Activated CD8-positive, alpha-beta T cell treated with anti-CD3 and anti-CD28 coated beads, Interleukin-2, amount 10 ng/mL, durations not matched to agents 7 days and 5 days (primary cell): ENCODE measurements at regions not wholly inside any gene's neighbourhood (a gene's known extent, or its start where the extent isn't known, plus 50 kb on each side); places are given as distances from the start of the nearest gene placed in this dataset.
"Not testable (repeated sequence)": the region's sequence is repeated elsewhere in the genome, so short reads cannot be mapped to it uniquely, and the experiment has no call there.

Experiments
- ATAC-seq: fragments of 150-1000 bp; cut with Tn5 transposase; one replicate; pipeline ENCODE4 v1.10.0; 2021; ENCODE audit warnings: moderate library complexity
- CTCF ChIA-PET: fragments of 350-600 bp; sonication (Branson Sonifier 250); formaldehyde crosslinking; loops from one replicate; lab custom pipeline; 2021; ENCODE audit warnings: antibody characterized with exemption; lab: Charles Lee
- POLR2A ChIA-PET: fragments of 350-600 bp; sonication (Branson Sonifier 250); formaldehyde crosslinking; loops from one replicate; lab custom pipeline; 2021; ENCODE audit warnings: antibody characterized with exemption; lab: Charles Lee
- DNase-seq: peaks from one replicate; pipeline ENCODE4 v3.0.0-alpha.2; 2020
- H3K27ac Mint-ChIP-seq: one replicate; pipeline ENCODE4 v1.8.0; 2021; ENCODE audit warnings: mild to moderate bottlenecking, mixed read lengths
- H3K27me3 Mint-ChIP-seq: one replicate; pipeline ENCODE4 v1.8.0; 2021; ENCODE audit warnings: low read depth, mixed read lengths
- H3K36me3 Mint-ChIP-seq: one replicate; pipeline ENCODE4 v1.8.0; 2021; ENCODE audit warnings: low read depth, mixed read lengths
- H3K4me1 Mint-ChIP-seq: one replicate; pipeline ENCODE4 v1.8.0; 2021; ENCODE audit warnings: low read depth, mixed read lengths
- H3K4me3 Mint-ChIP-seq: one replicate; pipeline ENCODE4 v1.8.0; 2021; ENCODE audit warnings: mild to moderate bottlenecking, mixed read lengths
- H3K9me3 Mint-ChIP-seq: one replicate; pipeline ENCODE4 v1.8.0; 2022; ENCODE audit warnings: mixed read lengths; ENCODE audit not compliant: insufficient read depth

DNA sequence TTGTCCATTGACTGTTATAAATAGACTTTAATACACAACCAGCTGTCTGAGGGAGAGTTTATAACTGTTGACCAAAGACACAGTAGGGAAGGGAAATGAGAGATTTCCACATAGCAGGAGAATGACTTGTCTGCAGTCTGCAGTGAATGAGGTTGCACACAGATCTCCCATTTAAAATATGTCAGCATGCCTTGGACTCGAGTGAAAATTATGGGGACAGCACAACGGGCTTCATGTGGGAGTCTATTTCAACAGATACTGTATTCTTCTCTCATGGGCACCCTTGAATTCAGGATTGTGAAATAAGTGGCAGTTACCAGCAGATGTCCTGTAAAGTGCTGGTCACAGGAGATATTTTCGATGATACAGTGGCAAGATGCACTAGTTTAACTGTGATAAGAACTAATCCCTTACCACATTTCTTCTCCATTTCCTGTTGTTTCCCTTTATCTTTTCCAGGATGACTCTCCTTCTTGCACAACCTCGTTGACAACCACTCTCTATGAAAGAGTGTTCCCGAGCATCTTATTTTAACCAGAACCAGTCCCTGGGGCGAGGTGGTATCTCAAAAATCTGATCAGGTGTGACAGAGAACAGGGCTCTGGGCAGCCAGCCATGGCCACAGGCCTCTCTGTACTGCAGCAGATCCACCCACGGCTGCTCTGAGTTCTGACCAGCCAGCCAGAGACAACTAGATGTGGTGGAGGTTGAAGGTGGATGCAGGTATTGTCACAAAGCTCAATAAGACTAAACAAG is 51.5 kb upstream of the MAP3K1 start:
- no peaks in the 10 kb centered on the region for H3K36me3 Mint-ChIP-seq
- H3K27ac Mint-ChIP-seq = no peak overlapping the region
- ATAC-seq (no peak), DNase-seq (no peak)
- POLR2A ChIA-PET = interaction anchor here (0.6 kb wide), 1 partner anchor 458 kb away, joined by 3 read pairs; no protein-coding TSS in a partner anchor
- H3K27me3 Mint-ChIP-seq = peaks cover 7% of the 10 kb centered on the region
- H3K9me3 Mint-ChIP-seq = no peaks in the 10 kb centered on the region
- H3K4me3 Mint-ChIP-seq = no peak overlapping the region
- CTCF ChIA-PET = interaction anchor here (0.6 kb wide), 1 partner anchor 96 kb away, joined by 3 read pairs; no protein-coding TSS in a partner anchor
- no peaks in the 10 kb centered on the region for H3K4me1 Mint-ChIP-seq

DNA sequence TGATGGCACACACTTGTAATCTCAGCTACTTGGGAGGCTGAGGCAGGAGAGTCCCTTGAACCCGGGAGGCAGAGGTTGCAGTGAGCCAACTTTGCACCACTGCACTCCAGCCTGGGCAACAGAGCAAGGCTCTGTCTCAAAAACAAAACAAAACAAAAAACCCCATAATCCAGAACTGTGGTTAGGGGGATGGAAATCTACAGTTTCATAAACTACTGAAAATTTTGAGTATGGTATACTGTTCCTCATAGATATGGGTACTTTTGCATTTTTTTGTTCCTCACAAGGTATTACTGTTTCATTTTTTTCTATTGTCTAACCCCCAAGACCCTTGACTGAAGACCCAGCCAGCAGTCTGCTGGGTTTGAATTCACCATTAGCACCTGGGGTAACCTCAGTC is 52.2 kb upstream of the MAP3K1 start:
- Mint-ChIP-seq H3K4me3 (no peak overlapping the region), H3K27me3 (peaks cover 7% of the 10 kb centered on the region), H3K4me1 (no peaks in the 10 kb centered on the region), H3K27ac (no peak overlapping the region), H3K9me3 (no peaks in the 10 kb centered on the region), H3K36me3 (no peaks in the 10 kb centered on the region)
- CTCF ChIA-PET = interaction anchor here (0.6 kb wide), 1 partner anchor 97 kb away, joined by 3 read pairs; no protein-coding TSS in a partner anchor
- POLR2A ChIA-PET = no interaction called here
- ATAC-seq (no peak), DNase-seq (no peak)

DNA sequence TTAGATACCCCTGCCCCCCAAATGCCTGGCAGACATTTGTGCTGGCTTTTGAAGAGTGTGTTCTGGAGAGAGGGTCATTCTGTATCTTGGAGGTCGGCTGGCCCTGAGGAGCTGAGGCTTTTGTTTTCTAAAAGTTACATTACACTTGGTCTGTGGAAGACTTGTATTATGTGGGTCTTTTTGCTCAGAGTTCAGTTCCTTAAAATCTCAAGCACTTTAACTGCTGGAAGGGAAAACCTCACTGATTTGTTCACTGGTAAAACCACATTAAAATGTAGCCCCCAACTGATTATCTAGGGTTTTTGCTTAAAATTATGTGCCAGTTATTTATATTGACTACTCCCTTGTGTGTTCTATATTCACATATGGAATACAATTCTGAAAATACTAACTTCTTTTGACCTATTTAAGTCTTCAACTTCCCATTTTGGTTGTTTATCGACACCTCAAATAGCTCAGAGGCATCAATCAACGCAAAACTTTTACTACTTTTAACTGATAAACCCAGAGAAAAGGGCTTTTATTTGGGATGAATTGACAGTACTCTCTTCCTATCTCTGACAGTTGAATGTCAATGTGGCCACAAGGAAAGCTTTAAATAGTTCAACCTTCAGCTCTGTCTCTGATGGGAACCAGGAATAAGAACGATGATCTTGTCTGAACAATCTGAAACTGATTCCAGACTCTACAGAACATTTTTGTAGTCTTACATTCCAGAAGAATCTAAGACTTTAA is 54.0 kb upstream of the MAP3K1 start:
- no peak overlapping the region for H3K27ac Mint-ChIP-seq

DNA sequence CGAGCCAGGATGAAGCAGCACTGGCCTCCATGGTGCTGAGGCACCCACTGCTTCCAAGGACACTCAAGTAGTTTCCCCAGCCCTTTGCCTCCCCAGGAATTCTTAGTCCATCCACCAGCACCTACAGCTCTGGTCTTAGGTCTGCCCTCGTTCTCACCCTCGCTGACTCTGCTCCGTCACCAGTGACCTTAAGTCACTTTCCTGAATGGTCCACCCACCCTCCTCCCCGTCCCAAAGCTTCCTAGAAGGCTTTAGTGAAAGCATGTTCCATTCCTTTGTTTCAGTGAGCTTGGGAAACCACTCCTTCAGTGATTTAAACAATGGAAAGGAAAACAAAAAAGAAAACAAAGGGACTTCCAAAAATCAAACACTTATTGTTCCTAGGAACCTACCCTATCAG is 54.6 kb upstream of the MAP3K1 start:
- ChIA-PET POLR2A (no interaction called here), CTCF (no interaction called here)
- DNase-seq = no peak

More for the DNA sequence above, 54.0 kb upstream of the MAP3K1 start:
- DNase-seq = no peak
- ChIA-PET CTCF (no interaction called here), POLR2A (no interaction called here)
- no peaks in the 10 kb centered on the region for H3K9me3 Mint-ChIP-seq
- no peak for ATAC-seq
- H3K27me3 Mint-ChIP-seq = peaks cover 7% of the 10 kb centered on the region
- no peak overlapping the region for H3K4me3 Mint-ChIP-seq
- H3K4me1 Mint-ChIP-seq = no peaks in the 10 kb centered on the region
- H3K36me3 Mint-ChIP-seq = no peaks in the 10 kb centered on the region

DNA sequence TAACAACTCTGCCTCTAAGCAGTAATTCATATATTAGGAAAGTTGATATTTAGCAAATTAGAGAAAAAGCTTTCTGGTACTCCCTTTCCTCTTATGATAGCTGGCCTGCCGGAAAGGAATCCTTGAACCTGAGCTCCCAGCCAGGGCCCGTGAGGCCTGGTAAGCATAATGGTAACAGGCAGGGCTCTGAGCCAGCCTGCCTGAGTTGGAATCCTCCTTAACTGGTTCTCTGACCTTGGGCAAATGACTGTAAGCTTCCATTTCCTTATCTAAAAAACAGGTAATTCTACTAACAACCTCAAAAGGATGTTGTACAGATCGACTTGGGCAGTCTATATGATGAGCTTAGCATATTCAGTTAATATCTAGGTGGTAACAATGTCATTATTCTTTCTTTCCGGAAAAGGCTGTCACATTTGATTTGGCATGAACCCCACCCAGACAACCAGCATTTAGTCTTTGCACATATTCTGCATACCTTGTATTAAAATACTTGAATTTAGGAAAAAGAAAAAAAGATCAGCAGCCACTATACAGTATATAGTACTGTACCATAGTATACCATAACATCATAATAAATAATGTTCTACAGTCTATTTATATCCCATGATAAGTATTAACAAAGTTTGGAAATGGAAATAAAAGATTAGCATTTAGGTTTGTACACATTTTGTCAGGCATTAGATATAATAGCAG is 55.7 kb upstream of the MAP3K1 start:
- POLR2A ChIA-PET = no interaction called here
- no peak for ATAC-seq
- Mint-ChIP-seq H3K9me3 (no peaks in the 10 kb centered on the region), H3K36me3 (no peaks in the 10 kb centered on the region), H3K27me3 (peaks cover 7% of the 10 kb centered on the region), H3K27ac (no peak overlapping the region), H3K4me1 (no peaks in the 10 kb centered on the region), H3K4me3 (no peak overlapping the region)
- CTCF ChIA-PET = interaction anchor here (0.5 kb wide), 1 partner anchor 81 kb away, joined by 3 read pairs; no protein-coding TSS in a partner anchor
- no peak for DNase-seq

More for the DNA sequence above, 54.6 kb upstream of the MAP3K1 start:
- no peak overlapping the region for H3K4me3 Mint-ChIP-seq
- ATAC-seq = no peak
- no peaks in the 10 kb centered on the region for H3K4me1 Mint-ChIP-seq
- no peak overlapping the region for H3K27ac Mint-ChIP-seq
- H3K36me3 Mint-ChIP-seq = no peaks in the 10 kb centered on the region
- peaks cover 7% of the 10 kb centered on the region for H3K27me3 Mint-ChIP-seq
- no peaks in the 10 kb centered on the region for H3K9me3 Mint-ChIP-seq

DNA sequence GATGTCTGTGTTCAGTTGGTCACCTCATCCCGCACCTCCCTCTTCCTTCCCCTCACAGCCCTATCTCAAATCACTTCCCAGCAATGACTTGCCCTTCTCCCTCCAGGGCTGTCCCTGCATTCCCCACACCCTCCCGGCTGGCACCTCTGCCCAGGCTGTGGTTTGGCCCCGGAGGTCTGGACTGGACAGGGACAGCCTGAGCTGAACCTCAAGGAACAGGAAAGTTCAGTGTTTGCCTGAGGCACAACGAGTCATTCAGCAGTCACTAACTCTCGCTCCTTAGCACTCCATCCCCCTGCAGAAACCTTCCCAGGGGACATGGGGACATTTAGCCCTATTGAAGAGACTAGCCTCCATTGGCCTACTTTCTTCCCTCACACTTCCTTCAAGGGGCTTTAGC is 58.3 kb upstream of the MAP3K1 start:
- POLR2A ChIA-PET = no interaction called here
- ATAC-seq = no peak
- H3K9me3 Mint-ChIP-seq = no peaks in the 10 kb centered on the region
- no peak for DNase-seq
- H3K4me1 Mint-ChIP-seq = no peaks in the 10 kb centered on the region
- CTCF ChIA-PET = no interaction called here
- H3K36me3 Mint-ChIP-seq = no peaks in the 10 kb centered on the region
- H3K27ac Mint-ChIP-seq = no peak overlapping the region
- H3K4me3 Mint-ChIP-seq = no peak overlapping the region
- peaks cover 7% of the 10 kb centered on the region for H3K27me3 Mint-ChIP-seq

DNA sequence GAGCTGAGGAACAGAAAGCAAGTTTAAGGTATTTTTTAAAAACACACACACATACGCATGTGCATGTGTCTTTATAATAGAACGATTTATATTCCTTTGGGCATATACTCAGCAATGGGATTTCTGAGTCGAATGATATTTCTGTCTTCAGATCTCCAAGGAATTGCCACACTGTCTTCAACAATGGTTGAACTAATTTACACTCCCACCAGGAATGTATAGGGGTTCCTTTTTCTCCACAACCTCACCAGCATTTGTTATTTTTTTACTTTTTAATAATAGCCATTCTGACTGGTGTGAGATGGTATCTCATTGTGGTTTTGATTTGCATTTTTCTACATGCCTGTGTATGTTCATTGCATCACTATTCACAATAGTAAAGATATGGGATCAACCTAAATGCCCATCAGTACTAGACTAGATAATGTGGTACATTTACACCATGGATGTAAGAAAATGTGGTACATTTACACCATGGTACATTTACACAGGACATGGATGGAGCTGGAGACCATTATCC is 60.3 kb upstream of the MAP3K1 start:
- H3K4me1 Mint-ChIP-seq = no peaks in the 10 kb centered on the region
- no peaks in the 10 kb centered on the region for H3K36me3 Mint-ChIP-seq
- no peak overlapping the region for H3K27ac Mint-ChIP-seq
- DNase-seq (no peak), ATAC-seq (no peak)
- CTCF ChIA-PET = no interaction called here
- no peak overlapping the region for H3K4me3 Mint-ChIP-seq
- POLR2A ChIA-PET = no interaction called here
- H3K9me3 Mint-ChIP-seq = no peaks in the 10 kb centered on the region
- H3K27me3 Mint-ChIP-seq = no peaks in the 10 kb centered on the region

DNA sequence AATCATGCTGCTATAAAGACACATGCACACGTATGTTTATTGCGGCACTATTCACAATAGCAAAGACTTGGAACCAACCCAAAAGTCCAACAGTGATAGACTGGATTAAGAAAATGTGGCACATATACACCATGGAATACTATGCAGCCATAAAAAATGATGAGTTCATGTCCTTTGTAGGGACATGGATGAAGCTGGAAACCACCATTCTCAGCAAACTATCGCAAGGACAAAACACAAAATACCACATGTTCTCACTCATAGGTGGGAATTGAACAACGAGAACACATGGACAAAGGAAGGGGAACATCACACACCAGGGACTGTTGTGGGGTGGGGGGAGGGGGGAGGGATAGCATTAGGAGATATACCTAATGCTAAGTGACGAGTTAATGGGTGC is 61.8 kb upstream of the MAP3K1 start:
- CTCF ChIA-PET, POLR2A ChIA-PET, ATAC-seq, H3K4me3 Mint-ChIP-seq, DNase-seq, H3K27ac Mint-ChIP-seq, H3K36me3 Mint-ChIP-seq, H3K27me3 Mint-ChIP-seq, H3K4me1 Mint-ChIP-seq, H3K9me3 Mint-ChIP-seq: not testable (repeated sequence)

DNA sequence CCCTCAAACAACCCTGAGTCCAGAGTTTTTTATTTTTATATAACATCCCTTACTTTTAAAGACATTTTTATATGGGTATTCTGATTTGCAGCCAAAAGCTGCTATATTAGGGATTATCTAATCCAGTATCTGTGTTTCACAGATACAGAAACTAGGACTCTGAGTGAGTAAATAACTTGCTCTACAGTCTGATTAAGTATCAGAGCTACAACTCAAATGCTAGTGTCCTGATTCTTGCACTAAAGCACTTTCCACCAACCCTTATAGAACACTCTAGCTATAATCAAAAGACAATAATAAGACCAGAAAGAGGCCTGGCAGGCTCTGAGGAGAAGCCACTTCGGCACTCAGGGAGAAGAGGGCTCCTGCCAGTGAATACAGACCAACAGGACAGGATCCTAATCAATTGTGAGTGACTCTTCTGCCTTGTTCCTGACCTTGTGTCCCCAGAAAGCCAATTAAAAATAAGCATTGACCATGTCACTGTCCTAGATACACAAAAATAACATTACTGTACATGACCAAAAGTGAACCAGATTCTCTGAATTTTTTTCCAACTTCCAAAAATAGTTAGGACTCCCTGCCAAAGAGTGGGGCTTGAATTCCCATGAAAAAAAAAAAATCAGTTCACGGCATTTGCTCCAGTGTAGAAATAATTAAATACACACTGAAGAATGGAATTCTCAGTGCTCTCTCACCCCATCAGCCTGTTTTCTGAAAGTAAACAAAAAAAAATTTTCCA is 63.6 kb upstream of the MAP3K1 start:
- Mint-ChIP-seq H3K4me3 (no peak overlapping the region), H3K27me3 (peaks cover 3% of the 10 kb centered on the region), H3K9me3 (no peaks in the 10 kb centered on the region), H3K36me3 (no peaks in the 10 kb centered on the region), H3K27ac (no peak overlapping the region), H3K4me1 (no peaks in the 10 kb centered on the region)
- DNase-seq (no peak), ATAC-seq (no peak)
- CTCF ChIA-PET = no interaction called here
- POLR2A ChIA-PET = no interaction called here

DNA sequence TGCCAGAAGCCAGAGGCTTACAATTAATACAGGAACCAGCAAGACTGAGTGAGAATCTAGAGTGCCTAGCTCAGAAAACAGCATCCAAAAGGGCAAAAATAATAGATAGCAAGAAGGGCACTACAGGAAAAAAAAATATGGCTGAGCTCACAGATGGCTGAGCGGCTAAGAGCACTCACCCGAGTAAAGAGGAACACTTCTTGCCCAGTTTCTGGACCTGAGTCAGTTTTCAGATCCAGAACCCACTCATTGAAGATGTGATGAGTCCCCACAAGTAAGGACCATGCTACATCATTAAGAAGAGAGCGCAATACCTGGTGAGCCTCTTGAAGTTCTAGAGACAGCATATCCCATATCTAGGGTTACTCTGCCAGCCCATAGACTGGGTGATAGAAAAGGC is 65.5 kb upstream of the MAP3K1 start:
- Mint-ChIP-seq H3K9me3 (no peaks in the 10 kb centered on the region), H3K27me3 (peaks cover 3% of the 10 kb centered on the region), H3K4me3 (no peak overlapping the region), H3K27ac (no peak overlapping the region), H3K36me3 (no peaks in the 10 kb centered on the region), H3K4me1 (no peaks in the 10 kb centered on the region)
- DNase-seq = no peak
- ChIA-PET POLR2A (no interaction called here), CTCF (no interaction called here)
- no peak for ATAC-seq

DNA sequence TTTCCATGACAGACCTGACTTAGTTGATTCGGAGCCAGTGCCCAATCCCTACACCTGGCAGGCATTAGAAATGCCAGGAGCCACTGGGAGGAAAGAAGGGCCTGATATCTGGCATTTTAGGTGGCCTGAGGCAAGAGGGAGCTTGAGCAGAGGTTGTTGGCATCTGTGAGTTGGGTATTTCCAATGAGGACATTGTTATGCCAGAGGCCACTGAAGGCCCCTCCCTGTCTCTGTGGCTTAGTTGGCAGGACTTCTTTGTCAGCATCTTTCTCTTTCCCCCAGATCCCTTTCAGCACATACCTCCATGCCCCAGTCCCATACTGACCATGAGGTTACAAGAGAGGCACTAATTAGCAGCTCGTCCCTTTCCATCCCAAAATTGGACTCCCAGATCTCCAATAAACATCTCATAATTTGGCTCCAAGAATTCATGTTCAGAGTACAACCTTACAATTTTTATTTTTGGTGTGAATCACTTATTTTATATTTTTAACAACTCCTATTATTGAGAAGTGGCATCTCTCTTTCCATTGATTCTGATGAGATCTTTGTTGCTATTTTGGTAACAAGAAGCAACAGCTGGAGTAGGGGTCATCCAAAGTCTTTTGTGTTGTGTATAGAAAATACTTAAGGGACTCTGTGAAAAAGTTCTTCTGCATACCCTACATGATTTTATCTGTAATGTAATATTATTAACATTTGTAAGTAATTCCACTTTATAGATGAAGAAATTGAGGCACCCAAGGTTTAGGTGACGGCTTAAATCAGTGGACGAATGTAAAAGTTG is 68.6 kb upstream of the MAP3K1 start:
- H3K9me3 Mint-ChIP-seq = no peaks in the 10 kb centered on the region
- ChIA-PET POLR2A (no interaction called here), CTCF (interaction anchor here (1.3 kb wide), 1 partner anchor 9 kb away, joined by 3 read pairs; no protein-coding TSS in a partner anchor)
- no peak overlapping the region for H3K27ac Mint-ChIP-seq
- H3K36me3 Mint-ChIP-seq = no peaks in the 10 kb centered on the region
- ATAC-seq (no peak), DNase-seq (no peak)
- H3K4me1 Mint-ChIP-seq = no peaks in the 10 kb centered on the region
- H3K4me3 Mint-ChIP-seq = no peak overlapping the region
- H3K27me3 Mint-ChIP-seq = peaks cover 3% of the 10 kb centered on the region
